Ovary (tissue), 7 donors: ENCODE measurements at regions not wholly inside any gene's neighbourhood (a gene's known extent, or its start where the extent isn't known, plus 50 kb on each side); places are given as distances from the start of the nearest gene placed in this dataset.

Source experiments
- DNase-seq, 5 donors: peaks; one replicate each; pipeline ENCODE4 v3.0.0-alpha.2; 2019 to 2020
- H3K27ac ChIP-seq, 2 donors: fragments of 200-600 bp; one replicate each; pipeline versions ENCODE4 v1.5.1 to v1.8.0; 2019 to 2022
- H3K27me3 ChIP-seq: fragments of 200-600 bp; one replicate; pipeline ENCODE4 v1.8.0; 2022
- H3K36me3 ChIP-seq: fragments of 200-600 bp; sonication (generic); one replicate; pipeline ENCODE4 v1.5.1; 2019
- H3K4me1 ChIP-seq: one replicate; pipeline ENCODE4 v1.8.1; 2013; ENCODE audit warnings: mild to moderate bottlenecking, moderate library complexity; ENCODE audit not compliant: insufficient read depth
- H3K4me3 ChIP-seq: fragments of 200-600 bp; sonication (generic); one replicate; pipeline ENCODE4 v1.5.1; 2017
- H3K9me3 ChIP-seq, 2 donors: fragments of 200-600 bp in 1 of 2; sonication (generic) in 1 of 2; one replicate each; pipeline versions ENCODE4 v1.5.1 to v1.8.1; 2013 to 2019; ENCODE audit warnings: mild to moderate bottlenecking in 1 of 2, moderate library complexity in 1 of 2
- CTCF ChIP-seq, 3 donors: fragments of 450-650 bp in 2 of 3; fragments of 200-600 bp in 1 of 3; IDR thresholded peaks; one replicate each; pipeline versions ENCODE4 v1.5.1 to v1.8.0; 2016 to 2022; ENCODE audit warnings: antibody characterized with exemption in 3 of 3, mild to moderate bottlenecking in 1 of 3
- EP300 ChIP-seq: sonication (generic); formaldehyde crosslinking; IDR thresholded peaks from one replicate; pipeline ENCODE4 v1.6.1; 2017; ENCODE audit warnings: antibody characterized with exemption
- POLR2A ChIP-seq: fragments of 450-650 bp; IDR thresholded peaks from one replicate; pipeline ENCODE4 v1.6.1; 2017; ENCODE audit warnings: antibody characterized with exemption, mild to moderate bottlenecking, moderate library complexity
- WGBS, 3 donors: extraction: QIAGEN DNeasy Blood & Tissue Kit in 1 of 3; methylation state at CpG; one replicate each; pipeline versions ENCODE4 v1.1.5 to v1.1.7; 2013 to 2017; 5-methylcytosine and 5-hydroxymethylcytosine counted together
- intact Hi-C, 4 donors: fragments of 100-400 bp; cut with DNase I; formaldehyde crosslinking; loops; one replicate each; pipeline versions ENCODE4 v1.11.0 to v1.15.1; 2022 to 2023
- donor health status: DM: no; HTN: no; CAD: no; lungs with moderate emphysema.
- donor health status: DM: no; HTN: no; CAD: no.
- donor health status: Bipolar disorder and iron deficiency.
- donor health status: DM: no; HTN: no; CAD: no.
- donor health status: DM: yes; HTN: yes; CAD: no.

- Histone ChIP-seq H3K4me3 (no peak overlapping the region), H3K9me3 (no peaks in the 10 kb centered on the region), H3K27ac (no peak overlapping the region), H3K36me3 (no peaks in the 10 kb centered on the region), H3K4me1 (no peaks in the 10 kb centered on the region), H3K27me3 (no peaks in the 10 kb centered on the region)
- 63 to 77% (median 67%) methylated on average over 5 of the region's 5 CpGs for WGBS, 3 donors
- DNase-seq, result no peak
- intact Hi-C loops, result no loop called here
- no peak for TF ChIP-seq CTCF (IDR thresholded peaks at IDR 0.05)
- TF ChIP-seq EP300, result no peak
- TF ChIP-seq POLR2A, result no peak
These were observed 189.9 kb downstream of the CMPK2 start for GRCh38 chr2:6675791-6676190.

GRCh38 chr2:6676241-6676640 is 189.5 kb downstream of the CMPK2 start:
- 6 to 24% (median 7%) methylated on average over 1 of the region's 1 CpG for WGBS, 3 donors
- Histone ChIP-seq H3K36me3 (no peaks in the 10 kb centered on the region), H3K27ac (no peak overlapping the region), H3K4me3 (no peak overlapping the region), H3K9me3 (no peaks in the 10 kb centered on the region), H3K4me1 (no peaks in the 10 kb centered on the region), H3K27me3 (no peaks in the 10 kb centered on the region)
- no peak for DNase-seq
- no peak for TF ChIP-seq POLR2A
- no peak for TF ChIP-seq EP300
- TF ChIP-seq CTCF (IDR thresholded peaks at IDR 0.05), result no peak
- intact Hi-C loops, result no loop called here

GRCh38 chr2:6676776-6677175 is 188.9 kb downstream of the CMPK2 start:
- no peaks in the 10 kb centered on the region for H3K4me1 ChIP-seq
- TF ChIP-seq CTCF (IDR thresholded peaks at IDR 0.05), result no peak
- no peak for TF ChIP-seq EP300
- no peak for TF ChIP-seq POLR2A
- no peak for DNase-seq
- H3K9me3 ChIP-seq, result no peaks in the 10 kb centered on the region
- H3K36me3 ChIP-seq, result no peaks in the 10 kb centered on the region
- no peaks in the 10 kb centered on the region for H3K27me3 ChIP-seq
- H3K27ac ChIP-seq, result no peak overlapping the region
- intact Hi-C loops, result no loop called here
- no peak overlapping the region for H3K4me3 ChIP-seq

- WGBS, 3 donors, result 51 to 57% (median 53%) methylated on average over 2 of the region's 2 CpGs
These were observed 186.2 kb downstream of the CMPK2 start for GRCh38 chr2:6679471-6679870.

More at GRCh38 chr2:6679471-6679870, 186.2 kb downstream of the CMPK2 start:
- Histone ChIP-seq H3K27ac (no peak overlapping the region), H3K36me3 (no peaks in the 10 kb centered on the region), H3K4me1 (no peaks in the 10 kb centered on the region), H3K9me3 (no peaks in the 10 kb centered on the region), H3K4me3 (no peak overlapping the region), H3K27me3 (no peaks in the 10 kb centered on the region)
- DNase-seq, result no peak
- intact Hi-C loops, result no loop called here
- TF ChIP-seq POLR2A (no peak), EP300 (no peak), CTCF (IDR thresholded peaks at IDR 0.05) (no peak)
